Stimulated activated CD4-positive, alpha-beta T cell treated with anti-CD3 and anti-CD28 coated beads, TNF-alpha, amount 100 ng/mL, for 24 hours (primary cell): ENCODE measurements at regions not wholly inside any gene's neighbourhood (a gene's known extent, or its start where the extent isn't known, plus 50 kb on each side); places are given as distances from the start of the nearest gene placed in this dataset.

ENCODE experiments used
- DNase-seq, 3 experiments: peaks; one replicate each; pipeline ENCODE4 v3.0.0-alpha.2; 2020; ENCODE audit warnings: low read depth in 3 of 3

DNA sequence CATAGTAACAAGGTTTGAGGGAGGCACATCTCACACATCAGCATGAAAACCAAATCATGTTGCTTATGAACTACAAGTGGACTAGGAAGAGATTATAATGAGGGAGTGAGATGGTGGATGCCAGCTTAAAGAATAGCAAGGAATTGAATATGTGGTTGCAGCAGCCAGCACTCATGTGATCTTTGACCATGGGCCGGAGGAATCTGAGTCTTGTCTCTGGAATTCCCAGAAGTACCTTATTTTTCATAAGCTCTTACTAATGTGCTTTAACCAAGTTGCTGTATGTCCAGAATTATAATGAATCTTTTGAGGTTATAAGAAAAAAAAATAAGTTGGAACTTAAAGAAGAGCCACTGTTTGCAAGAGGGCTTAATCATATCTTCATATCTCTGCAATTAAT is 97.0 kb downstream of the DISP1 start:
- DNase-seq: no peak

DNA sequence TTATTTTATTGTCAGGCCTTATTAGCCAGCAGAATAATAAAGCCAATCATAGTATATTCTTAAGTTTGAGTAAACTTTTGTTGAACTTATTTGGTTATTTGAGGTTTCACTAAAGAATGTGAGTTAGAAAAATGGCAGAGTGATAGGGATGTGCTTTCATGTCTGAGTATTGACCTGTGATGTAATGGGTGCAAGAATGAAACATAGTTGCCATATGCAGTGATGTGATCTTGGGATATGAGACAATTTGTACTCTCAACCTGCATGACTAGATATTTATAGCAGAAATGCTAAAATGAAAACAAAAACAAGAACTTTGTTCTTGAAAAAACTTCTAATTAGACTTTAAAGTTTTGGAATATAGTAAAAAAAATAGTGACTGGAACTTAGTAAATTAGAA is 97.9 kb downstream of the DISP1 start:
- DNase-seq: no peak

DNA sequence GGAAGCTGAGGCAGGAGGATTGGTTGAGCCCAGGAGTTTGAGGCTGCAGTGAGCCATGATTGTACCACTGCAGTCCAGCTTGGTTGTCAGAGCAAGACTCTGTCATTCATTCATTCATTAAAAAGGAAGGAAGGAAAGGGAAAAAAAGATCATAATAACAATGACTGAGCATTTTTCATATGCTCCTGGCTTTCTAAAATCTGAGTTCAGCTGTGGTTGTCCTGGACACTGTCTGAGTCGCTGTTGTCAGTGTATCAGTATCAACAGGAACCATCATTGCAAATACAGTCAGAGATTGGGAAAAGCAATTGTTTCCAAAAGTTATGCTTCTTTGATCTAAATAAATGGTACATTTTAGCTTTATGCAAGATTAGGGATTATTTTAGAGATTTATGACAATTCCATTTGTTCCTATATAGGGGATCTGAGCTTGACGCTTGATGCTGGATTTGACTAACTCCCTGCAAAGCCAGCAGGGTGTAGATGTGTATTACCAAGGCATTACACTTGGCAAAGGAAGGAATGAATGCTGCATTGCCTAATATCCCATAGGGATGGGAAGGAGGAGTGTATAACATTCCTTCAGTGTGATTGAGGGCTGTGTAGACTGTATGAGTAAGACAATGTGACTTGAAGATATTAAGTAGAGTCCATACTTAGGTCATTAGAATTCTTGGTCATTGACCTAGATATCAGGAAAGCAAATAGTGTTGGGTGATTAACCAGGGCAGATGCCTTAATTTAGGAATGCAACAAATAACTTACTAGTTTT is 100.2 kb downstream of the DISP1 start:
- no peak for DNase-seq

DNA sequence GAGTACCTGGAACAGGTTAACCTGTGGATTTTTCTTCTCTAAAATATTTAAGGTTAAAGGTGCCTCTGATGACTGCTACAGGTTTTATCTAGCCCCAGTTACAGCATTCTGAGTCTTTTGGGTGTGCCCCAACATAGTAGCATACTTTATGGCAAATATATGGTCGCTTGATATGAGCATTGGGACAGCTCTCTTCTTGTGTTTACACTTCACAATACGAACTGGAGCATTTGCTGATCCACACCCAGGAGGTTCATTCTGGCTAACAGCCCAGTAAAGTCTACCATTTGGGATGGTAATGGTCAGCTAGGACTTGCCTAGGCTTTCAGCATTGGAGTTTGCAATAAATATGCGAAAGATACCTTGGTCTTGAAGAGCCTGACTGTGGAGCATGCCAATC is 101.3 kb downstream of the DISP1 start:
- DNase-seq: no peak

DNA sequence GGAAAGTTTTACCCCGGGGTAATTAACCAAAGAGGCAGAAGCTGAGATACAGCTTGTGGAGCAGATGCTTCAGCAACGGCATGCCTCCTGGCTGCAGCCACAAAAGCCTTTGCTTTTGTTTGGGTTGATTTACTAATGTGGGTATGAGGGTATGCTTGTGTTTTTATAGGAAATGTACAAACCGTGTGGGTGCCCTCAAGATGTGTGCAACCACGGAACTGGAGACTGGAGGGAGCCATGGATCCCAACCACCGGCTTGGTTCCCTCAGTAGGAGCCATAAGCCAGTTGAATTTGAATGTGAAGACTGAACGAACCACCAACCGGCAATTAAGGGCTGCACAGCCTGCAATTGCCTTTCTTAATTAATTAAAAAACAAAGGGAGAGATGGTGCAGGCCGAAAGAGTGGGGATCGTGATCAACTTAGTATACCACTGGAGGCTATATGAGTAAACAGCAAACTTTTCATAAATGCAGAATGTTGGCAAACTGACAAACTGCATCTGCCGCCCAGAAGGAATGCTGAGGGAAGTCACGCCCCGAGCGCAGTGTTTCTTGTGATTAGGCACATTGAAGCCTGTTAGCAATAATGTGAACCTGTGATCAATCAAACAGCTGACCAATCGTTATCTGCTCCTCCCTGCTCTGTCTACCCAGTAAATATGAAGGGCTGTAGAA is 104.1 kb downstream of the DISP1 start:
- DNase-seq: no peak

DNA sequence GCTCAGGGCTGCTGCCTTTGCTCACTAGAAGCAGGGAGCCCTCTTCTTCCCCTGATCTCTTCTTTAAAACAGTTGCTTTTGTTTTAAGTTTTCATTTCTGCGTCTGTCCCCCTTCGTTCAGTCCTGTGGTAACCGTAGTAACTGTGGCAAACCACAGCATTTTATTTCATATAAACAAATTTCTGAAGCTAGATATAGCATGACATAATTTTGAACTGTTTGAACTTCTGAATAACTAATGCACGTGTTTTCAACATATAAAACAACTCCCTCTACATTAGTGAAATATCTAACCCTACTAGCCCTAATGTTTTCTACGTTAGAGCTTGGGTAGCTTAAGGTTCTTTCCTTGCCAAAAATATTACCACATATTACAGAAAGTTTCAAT is 104.6 kb downstream of the DISP1 start:
- no peak for DNase-seq

DNA sequence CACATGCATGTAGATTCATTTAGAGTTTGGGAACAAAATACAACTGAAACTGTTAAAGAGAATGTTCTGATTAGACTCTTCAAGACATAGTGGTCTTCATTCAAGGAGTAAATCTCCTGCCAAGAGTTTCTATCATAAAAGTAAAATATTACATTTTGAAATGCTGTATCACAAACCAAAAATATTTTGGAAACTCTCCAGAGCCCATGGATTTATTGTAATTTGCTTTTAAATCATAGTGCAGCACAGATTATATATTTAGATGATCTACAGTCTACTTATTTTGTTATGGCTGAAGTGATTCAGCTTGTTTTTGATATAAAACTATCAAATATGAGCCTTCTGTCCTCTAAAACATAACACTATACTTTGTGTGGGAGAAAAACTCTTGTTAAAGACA is 105.3 kb downstream of the DISP1 start:
- DNase-seq: no peak

DNA sequence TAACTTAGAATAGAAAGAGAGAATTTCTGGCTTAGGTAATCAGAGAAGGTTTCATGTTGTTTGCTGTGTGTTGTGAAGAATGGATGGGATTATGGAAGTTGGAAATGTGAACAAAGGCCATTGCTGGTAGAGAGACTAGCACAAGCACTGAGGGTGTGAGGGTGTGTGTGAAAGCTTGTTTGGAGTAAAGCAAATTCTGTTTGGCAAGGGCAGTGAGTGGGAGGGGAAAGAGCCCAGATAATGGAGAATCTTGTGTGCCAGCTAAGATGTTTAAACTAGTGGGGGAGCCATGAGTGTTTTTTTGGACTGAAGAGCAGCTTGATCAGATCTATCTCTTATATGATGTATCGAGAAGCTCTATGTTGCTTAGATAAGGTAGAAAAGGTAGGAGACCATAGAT is 107.1 kb downstream of the DISP1 start:
- DNase-seq: no peak

DNA sequence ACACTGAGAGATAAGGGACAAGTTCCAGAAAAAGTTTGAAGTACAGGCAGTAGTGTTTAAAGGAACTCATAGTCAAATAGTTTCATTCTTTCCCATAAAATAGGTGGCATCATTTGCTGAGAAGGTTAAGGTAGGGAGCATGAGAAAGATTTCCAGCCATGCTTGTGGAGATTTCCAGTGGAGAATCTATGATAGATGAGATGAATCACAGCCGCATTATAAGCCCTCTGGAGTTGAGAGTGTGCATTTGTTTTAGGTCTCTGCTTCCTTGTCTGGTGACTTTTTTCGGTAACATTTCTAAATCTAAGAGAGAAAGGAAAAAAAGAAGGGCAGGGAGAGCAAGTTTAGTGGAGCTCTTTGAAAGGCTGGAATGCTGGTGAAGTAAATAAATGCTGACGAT is 108.7 kb downstream of the DISP1 start:
- DNase-seq: no peak

DNA sequence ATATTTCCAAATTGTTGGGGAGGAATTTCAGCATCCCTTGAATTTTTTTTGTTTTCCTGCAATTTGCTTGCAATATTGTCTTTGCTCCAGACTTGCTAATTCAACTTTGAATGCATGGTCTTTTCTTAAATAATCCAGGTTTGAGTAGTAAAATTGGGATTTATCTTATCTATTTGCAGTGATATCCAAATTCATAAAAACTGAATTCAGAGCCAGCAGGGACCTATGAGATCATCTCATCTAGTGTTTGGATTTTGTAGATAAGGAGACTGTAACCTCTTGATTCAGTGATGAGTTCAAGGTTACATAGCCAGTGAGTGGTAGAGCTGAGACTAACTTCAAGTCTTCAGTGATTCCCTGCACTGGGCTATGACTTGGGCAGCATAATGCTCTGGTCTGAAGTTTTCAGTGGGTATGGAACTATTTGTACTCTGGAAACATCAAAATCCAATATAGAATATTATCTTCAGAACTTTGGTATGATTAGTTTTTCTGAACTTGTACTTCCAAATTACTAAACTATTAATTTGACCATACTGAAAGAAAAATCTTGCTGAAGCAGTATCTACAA is 109.4 kb downstream of the DISP1 start:
- DNase-seq: no peak

DNA sequence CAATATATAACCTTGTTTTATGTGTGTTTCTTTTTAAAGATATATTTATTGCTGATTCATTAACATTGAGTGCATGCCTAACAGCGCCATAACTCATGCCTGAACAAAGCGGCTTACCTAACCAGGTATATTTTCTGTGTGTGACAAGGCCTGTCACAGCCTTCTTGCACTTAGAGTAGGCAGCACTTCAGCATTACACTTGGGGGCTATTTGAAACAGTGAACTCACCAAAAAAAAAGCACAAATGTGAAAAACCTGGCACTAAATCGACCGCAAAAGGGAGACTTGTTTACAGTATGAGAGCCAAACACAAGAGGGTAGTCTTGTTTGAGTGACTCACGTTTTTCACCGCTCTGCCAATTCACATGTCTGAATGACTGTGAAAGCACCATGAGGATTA is 111.7 kb downstream of the DISP1 start:
- no peak for DNase-seq

DNA sequence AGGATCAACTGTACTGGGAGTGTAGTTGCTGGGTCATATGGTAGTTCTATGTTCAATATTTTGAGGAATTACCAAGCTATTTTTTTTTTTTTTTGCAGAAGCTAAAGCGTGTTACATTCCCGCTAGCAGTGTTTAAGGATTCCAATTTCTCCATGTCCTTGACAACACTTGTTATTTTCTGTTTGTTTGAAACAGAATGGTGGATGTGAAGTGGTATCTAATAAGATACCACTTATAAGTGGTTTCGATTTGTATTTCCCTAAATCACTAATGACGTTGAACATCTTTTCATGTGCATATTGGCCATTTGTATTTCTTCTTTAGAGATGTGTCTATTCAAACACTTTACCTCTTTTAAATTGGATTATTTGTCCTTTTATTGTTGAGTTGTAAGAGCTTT is 112.2 kb downstream of the DISP1 start:
- DNase-seq: no peak

DNA sequence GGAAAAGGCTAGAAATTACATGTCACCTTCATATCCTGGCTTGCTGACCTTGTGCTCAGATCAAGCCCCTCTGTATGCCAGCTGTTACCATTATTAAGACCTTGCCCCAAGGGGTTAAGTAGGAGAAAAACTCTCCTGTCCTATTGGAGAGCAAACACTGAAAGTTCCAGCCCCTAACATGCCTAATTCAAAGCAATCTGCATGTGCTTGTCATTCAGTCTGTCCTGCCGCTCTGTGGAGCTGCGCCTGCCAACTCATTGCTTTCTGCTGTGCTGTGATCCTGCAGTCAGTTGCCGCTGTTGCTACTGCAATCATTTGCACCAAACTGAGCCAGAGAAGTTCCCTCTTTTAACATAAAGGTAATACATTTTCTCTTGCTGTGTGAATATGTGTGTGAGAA is 113.4 kb downstream of the DISP1 start:
- DNase-seq: no peak

DNA sequence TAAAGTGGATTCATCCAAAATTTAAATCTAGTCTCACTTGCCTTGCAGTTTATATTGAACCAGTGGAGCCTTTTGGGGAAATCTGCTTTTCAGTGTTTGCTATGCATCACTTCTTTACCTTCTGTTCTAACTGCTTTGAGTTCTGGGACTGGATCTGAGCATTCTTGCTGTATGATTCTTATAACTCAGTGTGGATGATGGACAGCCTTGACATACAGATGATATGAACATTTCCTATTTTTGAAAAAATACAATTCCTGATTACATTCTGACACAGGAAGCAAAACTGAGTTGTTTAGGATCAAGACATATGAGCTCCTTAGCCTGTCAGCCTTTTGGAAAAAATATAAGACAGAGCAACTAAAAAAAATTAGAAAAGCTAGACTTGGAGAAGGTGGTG is 115.2 kb downstream of the DISP1 start:
- DNase-seq: no peak

DNA sequence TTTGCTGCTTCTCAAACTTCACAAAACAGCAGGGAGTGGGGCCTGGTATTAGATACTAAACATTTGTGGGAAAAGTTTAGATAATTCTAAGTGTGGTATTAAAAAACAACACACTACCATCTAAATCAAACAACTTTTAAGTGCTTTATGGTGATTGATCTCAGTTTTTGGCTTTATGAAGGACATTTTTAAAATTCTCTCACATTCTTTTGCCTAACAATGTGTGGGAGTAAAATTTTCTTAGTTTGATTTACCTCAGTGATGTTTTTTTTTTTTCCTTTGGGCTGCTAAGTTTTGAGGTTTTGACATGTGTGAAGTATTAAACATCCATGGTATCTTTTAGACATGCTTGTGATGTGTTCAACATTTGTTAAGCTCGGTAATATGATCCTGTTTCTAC is 116.2 kb downstream of the DISP1 start:
- no peak for DNase-seq

DNA sequence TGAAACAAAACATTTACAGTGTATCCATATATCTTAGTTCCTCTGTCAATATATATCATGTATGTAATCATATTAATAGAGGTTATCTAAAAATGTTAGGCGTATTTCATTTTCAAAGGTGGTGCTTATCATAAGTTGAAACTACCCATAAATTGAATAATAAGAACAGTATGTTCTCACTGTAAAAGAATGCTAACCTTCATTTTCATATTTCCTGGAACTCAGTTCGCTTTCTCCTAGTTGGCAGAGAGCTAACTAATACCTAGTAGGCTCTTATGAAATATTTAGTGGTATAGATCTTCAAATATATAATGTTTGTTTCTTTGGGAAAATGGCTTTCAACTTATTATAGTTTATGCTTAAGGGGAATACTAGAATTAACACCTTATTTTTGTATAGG is 118.4 kb downstream of the DISP1 start:
- DNase-seq: no peak

DNA sequence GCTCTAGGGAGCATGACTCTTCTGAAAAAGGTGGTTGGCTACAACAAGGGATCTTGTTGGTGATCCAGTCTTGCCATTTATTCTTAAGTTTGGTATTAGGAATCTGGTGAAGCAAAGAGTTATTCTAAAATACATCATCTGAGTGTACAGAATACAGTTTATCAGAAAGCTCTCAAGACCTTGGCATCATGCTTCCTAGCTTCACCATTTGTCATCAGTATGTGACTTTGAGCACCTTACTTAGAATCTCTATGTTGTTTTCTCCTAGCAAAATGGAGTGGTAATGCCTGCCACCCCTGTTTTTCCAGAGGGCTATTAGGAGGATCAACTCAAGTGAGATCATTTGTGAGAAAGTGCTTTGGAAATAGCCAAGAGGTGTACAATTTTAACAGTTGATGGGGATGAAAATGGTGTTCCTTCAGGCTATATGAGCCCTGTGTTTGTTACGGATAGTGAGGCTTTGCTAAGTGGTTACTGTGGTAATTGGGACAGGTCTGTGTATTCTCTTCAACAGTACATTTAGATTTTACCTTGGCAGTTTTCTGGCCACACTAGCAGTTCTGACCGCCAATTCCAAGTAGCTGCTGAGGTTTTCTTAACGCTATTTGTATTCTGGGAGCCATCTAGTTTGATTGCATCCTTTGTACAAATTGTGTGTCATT is 120.5 kb downstream of the DISP1 start:
- no peak for DNase-seq

DNA sequence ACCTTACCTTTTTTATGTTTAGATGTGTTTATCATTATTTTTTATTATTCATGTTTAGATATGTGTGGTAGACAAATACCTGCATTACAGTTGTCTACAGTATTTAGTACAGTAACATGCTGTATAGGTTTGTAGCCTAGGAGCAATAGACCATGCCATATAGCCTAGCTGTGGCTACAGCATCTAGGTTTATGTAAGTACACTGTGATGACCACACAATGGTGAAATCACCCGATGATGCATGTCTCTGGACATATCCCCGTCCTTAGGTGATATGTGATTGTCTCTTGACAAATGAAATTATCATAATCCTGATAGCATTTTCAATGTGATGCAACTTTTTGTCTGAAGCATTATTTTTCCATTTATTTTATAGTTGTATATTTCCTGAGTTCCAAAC is 121.2 kb downstream of the DISP1 start:
- DNase-seq: no peak

DNA sequence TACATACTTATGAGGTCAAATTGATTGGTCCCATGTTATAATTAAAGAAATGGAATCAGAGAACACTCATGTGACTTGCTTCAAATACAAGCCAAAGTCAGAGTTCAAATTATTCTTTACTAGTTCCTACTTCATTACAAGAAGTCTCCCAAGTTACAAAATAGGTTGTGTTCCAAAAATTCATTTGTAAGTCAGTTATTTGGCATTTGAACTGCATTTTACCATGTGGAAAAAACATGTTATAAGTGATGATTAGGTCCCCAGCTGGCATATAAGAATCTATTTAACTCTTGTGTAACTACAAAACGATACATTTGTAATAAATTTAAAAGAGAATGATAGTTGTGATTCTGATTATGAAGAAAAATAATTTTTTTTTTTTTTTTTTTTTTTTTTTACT is 124.1 kb downstream of the DISP1 start:
- no peak for DNase-seq

DNA sequence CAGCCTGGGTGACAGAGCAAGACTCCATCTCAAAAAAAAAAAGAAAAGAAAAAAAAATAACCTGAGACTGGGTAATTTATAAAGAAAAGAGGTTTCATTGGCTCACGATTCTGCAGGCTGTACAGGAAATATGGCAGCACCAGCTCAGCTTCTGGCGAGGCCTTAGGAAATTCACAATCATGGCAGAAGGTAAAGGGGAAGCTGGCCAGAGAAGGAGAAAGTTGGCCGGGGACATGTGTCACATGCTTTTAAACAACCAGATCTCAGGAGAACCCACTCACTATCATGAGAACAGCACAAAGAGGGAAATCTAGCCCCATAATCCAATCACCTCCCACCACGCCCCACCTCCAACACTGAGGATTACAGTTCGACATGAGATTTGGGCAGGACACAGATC is 125.3 kb downstream of the DISP1 start:
- DNase-seq: no peak

DNA sequence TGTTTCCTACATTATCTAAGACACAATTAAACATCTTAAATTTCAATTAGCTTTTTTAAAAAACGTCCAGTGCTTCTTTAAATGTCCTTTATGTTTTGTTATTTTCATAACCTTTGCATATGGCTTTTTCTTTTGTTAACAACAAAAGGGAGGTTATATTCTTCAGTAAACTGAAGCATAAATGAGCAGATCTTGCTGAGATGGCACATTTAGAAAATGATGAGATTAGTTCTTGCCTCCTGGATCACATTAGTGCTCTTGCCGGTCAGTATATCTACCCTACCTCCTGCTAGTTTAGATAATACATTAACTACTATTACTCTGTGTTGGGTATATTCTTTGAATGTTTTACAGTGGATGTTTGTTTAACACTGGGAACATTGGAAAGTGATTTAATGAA is 126.1 kb downstream of the DISP1 start:
- no peak for DNase-seq

DNA sequence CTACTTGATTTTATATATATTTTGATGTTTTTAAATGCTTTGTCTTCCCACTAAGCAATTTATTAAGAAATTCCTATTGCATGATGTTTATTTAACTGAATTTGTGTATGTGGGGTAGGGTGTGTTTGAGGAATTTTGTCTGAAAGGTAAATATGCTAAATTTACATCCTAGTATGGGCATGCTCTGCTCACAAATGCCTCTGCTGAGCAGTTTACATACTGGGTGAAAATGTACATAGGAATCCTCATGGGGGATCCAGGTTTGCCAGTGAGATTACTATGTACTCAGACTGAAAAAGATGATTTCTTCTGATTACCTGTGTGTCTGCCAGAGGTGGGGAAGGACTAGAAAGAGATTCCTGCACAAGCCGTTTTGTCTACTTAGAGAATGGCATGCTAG is 126.6 kb downstream of the DISP1 start:
- DNase-seq: no peak

DNA sequence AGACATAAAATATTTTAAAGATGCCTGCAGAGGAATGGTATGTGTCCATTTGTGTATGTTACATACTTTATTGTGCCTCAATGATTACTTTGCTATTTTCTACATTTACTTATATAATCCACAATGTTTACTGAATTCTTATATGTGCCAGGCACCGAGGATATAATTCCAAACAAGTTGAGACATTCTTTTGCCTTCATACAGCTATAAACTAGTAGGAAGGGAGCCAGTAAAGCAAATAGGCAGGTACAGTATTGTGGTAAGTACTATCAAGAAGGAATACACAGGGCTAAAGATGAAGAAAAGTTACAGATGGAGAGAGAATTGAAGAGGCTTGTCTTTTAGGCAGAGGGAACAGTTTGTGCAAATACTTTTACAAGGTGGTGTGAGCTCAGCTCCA is 131.6 kb downstream of the DISP1 start:
- DNase-seq: no peak
